ENCODE measurements at regions not wholly inside any gene's neighbourhood (a gene's known extent, or its start where the extent isn't known, plus 50 kb on each side); places are given as distances from the start of the nearest gene placed in this dataset.

- DNase-seq: no peak
Measured at GRCh38 chr22:48351376-48352085, 1476.1 kb downstream of the BRD1 start.

DNA sequence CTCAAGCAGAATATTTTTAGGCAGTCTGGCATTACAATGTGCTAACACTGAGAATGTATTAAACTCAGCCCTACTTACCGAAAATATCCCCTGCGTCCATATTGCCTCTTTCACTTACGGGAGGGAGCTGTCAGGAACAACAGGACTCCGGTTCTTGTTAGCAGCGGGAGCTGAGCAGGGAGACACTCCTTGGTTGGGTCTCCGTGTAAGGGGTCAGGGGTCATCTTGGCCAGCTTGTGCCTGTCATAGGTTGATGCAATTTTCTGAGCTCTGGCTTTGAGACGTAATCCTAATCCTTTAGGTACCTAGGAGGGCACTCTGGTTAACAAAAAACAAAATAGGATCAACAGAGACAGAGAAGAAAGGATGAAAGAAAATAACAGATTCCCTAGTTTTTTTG, 1477.2 kb downstream of the BRD1 start:
- DNase-seq: no peak

DNA sequence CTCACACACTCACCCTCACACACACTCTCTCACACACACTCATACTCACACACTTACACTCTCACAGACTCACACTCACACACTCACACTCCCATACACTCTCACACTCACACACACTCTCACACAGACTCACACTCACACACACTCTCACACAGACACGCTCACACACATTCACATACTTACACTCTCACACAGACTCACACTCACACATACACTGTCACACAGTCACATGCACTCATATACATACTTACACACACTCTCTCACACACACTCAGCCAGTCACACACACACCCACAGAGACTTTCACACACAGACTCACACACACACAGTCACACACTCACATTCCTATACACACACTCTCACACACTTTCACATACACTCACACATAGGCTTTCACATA, 1478.8 kb downstream of the BRD1 start:
- no peak for DNase-seq

GRCh38 chr22:48347311-48347710, 1480.4 kb downstream of the BRD1 start:
- no peak for DNase-seq

- DNase-seq: no peak
Measured at GRCh38 chr22:48346911-48347310, 1480.8 kb downstream of the BRD1 start.

DNA sequence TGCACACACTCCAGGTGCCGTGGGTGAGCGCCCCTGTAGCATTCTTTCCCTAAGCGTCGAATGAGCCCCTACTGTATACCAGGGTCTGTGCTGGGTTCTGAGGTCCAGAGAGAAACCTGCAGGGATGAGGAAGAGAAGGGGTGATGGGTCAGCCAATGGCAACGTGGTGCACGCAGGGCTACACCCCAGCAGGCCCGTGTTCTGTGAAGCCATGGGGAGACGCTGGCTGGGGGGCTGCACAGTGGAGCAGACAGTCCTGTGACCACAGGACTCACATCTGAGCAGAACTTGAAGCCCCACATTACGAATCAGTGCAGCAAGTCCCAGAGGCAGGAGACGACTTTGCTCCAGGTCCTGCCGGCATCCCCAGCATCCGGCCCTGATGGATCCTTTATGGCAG, 1481.4 kb downstream of the BRD1 start:
- DNase-seq: no peak

- DNase-seq: no peak
Measured at GRCh38 chr22:48345631-48346030, 1482.0 kb downstream of the BRD1 start.

DNA sequence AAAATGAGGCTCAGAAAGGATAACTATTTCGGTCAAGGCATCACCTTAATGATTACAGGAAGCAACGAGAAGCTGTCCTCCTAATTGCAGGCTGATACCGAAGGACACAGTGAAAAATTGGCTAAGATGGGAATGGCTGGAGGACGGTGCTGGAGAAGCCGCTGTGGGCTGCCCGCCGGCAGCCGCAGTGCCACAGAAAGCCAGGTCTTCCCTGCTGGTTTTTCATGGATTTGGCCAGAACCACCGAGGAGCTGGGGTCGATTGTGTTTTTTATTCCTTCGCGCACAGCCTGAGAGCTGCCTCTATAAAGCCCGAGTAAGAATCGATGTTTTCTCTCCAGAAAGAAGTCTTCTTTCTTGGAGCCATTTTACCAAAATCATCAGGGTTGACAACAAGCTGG, 1484.2 kb downstream of the BRD1 start:
- no peak for DNase-seq

DNA sequence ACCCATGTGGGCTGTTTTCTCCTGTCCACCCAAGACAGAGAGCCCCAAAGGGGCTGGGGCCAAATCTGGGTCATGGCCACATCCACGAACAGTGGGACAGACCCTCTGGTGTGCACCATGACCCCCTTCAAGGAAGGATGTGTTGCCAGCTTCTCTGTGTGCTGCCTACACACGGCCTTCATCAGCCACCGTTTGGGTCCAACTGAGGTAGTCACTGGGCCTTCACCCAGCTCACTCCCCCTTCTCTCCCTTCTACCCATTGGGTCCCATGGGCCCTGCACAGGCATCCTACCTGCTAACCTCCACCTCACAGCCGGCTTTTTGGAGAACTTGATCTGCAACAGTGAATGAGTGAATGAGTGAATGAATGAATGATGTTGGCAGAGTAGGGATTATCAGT, 1484.9 kb downstream of the BRD1 start:
- no peak for DNase-seq

DNA sequence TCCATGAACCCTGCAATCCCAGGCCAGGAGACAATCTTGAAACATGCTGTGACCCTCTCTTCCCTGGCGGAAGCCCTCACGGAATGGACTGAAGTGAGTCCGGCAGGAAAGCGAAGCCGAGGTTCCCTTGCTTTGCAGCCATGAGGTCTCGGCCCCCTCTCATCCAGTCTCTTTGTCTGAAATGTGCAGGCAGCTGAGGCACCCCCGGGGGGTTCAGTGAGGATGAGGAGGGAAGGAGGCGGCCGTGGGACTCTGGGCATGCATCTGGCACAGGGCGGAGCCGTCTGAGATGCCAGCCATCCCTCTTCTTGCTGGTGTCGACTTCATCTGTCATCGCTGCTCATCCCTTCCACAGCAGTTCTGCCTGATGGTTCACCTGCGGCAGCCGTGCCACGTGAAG, 1485.7 kb downstream of the BRD1 start:
- DNase-seq: no peak

DNA sequence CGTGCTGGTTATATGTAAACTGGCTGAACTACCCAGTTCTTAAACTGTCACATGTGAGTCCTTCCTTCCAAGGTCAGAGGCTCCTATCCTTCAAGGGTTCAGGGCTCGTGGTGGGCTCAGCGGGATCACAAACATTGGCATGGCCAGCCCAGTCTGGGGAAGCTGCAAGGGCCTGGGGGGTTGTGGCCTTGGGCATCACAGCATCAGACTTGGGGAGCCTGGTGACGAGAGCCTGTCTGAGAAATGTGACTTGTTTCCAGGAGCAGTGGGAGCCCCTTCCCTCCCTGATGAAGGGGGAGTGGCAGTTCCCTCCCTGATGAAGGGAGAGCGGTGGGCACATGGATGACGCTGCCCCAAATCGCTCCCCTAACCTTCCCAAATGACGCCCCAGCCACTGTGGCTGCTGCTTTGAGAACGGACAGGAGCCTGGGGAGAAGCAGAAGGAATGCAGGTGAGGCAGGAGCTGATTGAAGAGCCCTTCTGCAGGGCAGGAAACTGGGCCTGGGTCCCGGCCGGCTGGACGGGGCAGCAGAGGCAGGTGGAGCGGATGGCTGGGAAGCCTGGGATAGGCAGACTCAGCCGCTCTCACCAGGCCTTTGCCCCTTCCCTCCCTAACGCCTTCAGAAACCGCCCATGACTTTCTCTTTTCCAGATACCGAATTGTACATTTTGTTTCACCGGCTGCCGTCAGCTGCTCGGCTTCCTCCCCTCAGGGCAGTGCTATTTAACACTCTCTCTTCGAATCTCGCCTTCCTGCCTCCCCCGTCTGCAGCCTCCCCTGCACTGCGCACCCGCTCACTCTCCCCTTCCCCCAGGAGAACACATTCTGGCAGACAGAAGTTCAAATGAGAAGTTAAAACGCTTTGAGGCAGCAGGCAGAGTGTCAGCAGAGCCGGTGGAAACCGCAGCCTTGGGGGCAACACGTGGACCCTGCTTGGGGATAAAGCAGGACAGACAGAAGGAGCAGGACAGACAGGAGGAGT, 1486.7 kb downstream of the BRD1 start:
- DNase-seq: no peak

- no peak for DNase-seq
Measured at GRCh38 chr22:48340191-48340590, 1487.5 kb downstream of the BRD1 start.

- no peak for DNase-seq
Measured at GRCh38 chr22:48338793-48339705, 1488.6 kb downstream of the BRD1 start.

DNA sequence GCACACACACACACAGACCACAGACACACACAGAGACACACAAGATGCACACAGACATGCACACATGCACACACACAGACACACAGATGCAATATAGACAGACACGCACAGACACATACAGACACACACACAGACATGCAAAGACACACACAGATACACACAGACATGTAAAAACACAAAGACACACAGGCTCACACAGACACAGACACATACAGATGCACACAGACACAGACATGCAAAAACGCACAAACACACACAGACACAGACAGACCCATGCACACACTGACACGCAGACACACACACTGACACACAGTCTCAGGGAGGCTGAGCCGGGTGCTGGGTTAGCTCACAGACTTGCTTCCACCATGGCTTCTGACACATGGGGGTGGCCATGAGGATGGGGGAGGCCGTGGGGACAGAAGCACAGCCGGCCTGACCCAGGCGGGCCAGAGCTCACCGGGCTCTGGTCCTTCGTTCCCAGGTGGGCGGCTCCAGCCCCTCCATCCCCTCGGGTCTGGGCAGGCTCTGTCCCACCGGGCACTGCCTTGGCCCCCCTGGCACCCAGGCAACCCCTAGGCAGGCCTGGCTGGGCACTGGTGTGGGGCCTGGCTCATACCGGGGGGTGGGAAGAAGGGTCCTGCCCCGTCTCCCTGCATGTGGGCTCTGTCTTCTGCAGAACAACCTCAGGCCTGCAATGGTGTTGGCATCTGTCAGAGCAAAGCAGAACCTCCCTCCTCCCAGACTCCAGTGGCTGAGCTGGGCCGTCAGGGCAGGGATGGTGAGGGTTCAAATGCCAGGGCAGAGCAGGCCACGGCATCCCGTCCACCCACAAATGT, 1489.5 kb downstream of the BRD1 start:
- no peak for DNase-seq

GRCh38 chr22:48336339-48337060, 1491.2 kb downstream of the BRD1 start:
- no peak for DNase-seq

GRCh38 chr22:48335442-48336139, 1492.1 kb downstream of the BRD1 start:
- DNase-seq: no peak

DNA sequence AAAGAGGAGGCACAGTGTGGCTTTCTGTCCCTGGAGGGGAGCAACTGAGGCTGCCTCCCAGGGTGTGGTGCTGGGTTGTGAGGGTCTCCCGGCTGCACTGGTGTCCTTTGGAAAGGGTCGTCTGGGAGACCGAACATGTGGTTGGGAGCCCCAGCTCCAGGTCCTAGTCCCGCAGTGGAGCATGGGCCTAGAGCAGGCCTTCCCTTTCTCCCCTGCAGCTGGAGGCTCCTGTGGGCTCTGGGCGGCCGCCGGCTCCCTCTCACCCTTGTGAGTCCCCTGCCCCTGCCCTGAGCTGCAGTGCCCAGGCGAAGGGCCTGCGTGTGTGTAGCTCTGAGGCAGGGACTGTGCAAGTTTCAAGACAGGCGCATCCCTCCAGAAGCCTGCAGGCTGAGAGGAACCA, 1492.7 kb downstream of the BRD1 start:
- DNase-seq: no peak

GRCh38 chr22:48333816-48334735, 1493.6 kb downstream of the BRD1 start:
- DNase-seq: no peak

DNA sequence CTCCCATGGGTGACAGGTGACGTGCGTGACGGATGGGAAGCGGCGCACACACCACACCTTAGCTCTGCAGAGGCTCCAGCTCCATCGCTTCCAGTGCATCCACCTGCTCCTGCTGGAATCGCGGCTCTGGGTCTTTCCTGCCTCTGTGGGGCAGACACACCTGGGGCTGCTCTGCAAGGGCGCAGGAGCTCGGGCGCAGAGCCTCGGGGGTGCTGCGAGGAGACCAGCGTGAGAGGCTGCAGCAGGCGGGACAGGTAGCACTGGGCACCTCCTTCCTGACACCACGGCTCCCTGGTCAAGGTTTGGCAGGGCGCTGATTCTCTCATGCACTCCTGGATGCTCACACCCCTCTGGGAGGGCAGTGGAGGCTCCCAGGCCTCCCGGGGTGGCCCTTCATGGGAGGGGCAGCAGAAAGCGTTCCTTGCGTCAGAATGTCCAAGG, 1494.3 kb downstream of the BRD1 start:
- DNase-seq: no peak
